GM21723 (cell line): ENCODE measurements at regions not wholly inside any gene's neighbourhood (a gene's known extent, or its start where the extent isn't known, plus 50 kb on each side); places are given as distances from the start of the nearest gene placed in this dataset.
"Not testable (repeated sequence)": the region's sequence is repeated elsewhere in the genome, so short reads cannot be mapped to it uniquely, and the experiment has no call there.

ENCODE experiments used
- ATAC-seq: cut with Tn5 transposase; IDR thresholded peaks from one replicate; pipeline ENCODE4 v1.9.1; 2021; ENCODE audit warnings: mild to moderate bottlenecking, moderate library complexity; ENCODE audit not compliant: unreplicated experiment

- ATAC-seq, result no peak
Measured at GRCh38 chr6:71681234-71681867, 205.0 kb upstream of the RIMS1 start.

- ATAC-seq, result not testable (repeated sequence)
Measured at GRCh38 chr6:71686021-71686677, 200.2 kb upstream of the RIMS1 start.

GRCh38 chr6:71698702-71699101 lies 187.6 kb upstream of the RIMS1 start:
- no peak for ATAC-seq

- ATAC-seq, result peak; percentile 73
Measured at GRCh38 chr6:71706523-71706922, 179.8 kb upstream of the RIMS1 start.

- no peak for ATAC-seq
Measured at GRCh38 chr6:71707059-71707458, 179.3 kb upstream of the RIMS1 start.

- ATAC-seq, result no peak
Measured at GRCh38 chr6:71720705-71721104, 165.6 kb upstream of the RIMS1 start.

GRCh38 chr6:71721642-71722041 lies 164.7 kb upstream of the RIMS1 start:
- ATAC-seq, result no peak

GRCh38 chr6:71722736-71723135 lies 163.6 kb upstream of the RIMS1 start:
- no peak for ATAC-seq

- ATAC-seq, result no peak
Measured at GRCh38 chr6:71724456-71725125, 161.8 kb upstream of the RIMS1 start.

- ATAC-seq, result no peak
Measured at GRCh38 chr6:71725126-71725470, 161.3 kb upstream of the RIMS1 start.

GRCh38 chr6:71726121-71726520 lies 160.2 kb upstream of the RIMS1 start:
- ATAC-seq, result no peak

GRCh38 chr6:71727632-71728294 lies 158.6 kb upstream of the RIMS1 start:
- peak; percentile 90 for ATAC-seq

GRCh38 chr6:71730284-71730683 lies 156.1 kb upstream of the RIMS1 start:
- no peak for ATAC-seq

GRCh38 chr6:71733970-71734899 lies 152.1 kb upstream of the RIMS1 start:
- no peak for ATAC-seq

- no peak for ATAC-seq
Measured at GRCh38 chr6:71737953-71738352, 148.4 kb upstream of the RIMS1 start.

GRCh38 chr6:71745525-71745924 lies 140.8 kb upstream of the RIMS1 start:
- no peak for ATAC-seq

- ATAC-seq, result no peak
Measured at GRCh38 chr6:71766146-71766760, 120.1 kb upstream of the RIMS1 start.

- ATAC-seq, result no peak
Measured at GRCh38 chr6:71766796-71767195, 119.6 kb upstream of the RIMS1 start.

- ATAC-seq, result no peak
Measured at GRCh38 chr6:71768356-71768755, 118.0 kb upstream of the RIMS1 start.

GRCh38 chr6:71808865-71809264 lies 77.5 kb upstream of the RIMS1 start:
- ATAC-seq, result no peak
